ENCODE measurements at regions not wholly inside any gene's neighbourhood (a gene's known extent, or its start where the extent isn't known, plus 50 kb on each side); places are given as distances from the start of the nearest gene placed in this dataset.

DNA sequence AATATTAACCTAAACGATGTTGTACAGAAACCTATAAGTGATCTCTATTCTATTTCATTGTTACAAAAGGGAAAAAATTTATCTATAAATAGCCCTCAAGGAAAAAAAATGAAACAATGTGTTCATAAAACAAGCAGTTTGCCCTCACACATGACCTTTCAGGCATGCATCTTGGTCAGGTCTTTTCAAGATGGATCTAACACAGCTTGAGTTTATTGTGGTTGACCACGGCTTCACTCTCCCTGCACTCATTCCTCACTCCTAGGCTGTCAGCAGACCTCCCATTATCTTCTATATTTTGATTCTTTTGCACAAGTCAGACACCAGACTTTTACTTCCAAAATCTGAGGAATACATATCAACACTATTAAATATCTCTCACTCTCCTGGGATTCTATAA lies 544.3 kb downstream of the KCNT2 start:
- H3K27ac ChIP-seq, result no peak overlapping the region
- H3K4me1 ChIP-seq, result no peaks in the 10 kb centered on the region
- no peak overlapping the region for H3K4me3 ChIP-seq
- H3K36me3 ChIP-seq, result no peaks in the 10 kb centered on the region
- no peak for DNase-seq
- H3K9me3 ChIP-seq, result no peaks in the 10 kb centered on the region
- no peak for TF ChIP-seq POLR2A (IDR thresholded peaks at IDR 0.05)
- TF ChIP-seq, protein P1, sequence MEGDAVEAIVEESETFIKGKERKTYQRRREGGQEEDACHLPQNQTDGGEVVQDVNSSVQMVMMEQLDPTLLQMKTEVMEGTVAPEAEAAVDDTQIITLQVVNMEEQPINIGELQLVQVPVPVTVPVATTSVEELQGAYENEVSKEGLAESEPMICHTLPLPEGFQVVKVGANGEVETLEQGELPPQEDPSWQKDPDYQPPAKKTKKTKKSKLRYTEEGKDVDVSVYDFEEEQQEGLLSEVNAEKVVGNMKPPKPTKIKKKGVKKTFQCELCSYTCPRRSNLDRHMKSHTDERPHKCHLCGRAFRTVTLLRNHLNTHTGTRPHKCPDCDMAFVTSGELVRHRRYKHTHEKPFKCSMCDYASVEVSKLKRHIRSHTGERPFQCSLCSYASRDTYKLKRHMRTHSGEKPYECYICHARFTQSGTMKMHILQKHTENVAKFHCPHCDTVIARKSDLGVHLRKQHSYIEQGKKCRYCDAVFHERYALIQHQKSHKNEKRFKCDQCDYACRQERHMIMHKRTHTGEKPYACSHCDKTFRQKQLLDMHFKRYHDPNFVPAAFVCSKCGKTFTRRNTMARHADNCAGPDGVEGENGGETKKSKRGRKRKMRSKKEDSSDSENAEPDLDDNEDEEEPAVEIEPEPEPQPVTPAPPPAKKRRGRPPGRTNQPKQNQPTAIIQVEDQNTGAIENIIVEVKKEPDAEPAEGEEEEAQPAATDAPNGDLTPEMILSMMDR (IDR thresholded peaks at IDR 0.05), result no peak
- H3K27me3 ChIP-seq, result no peaks in the 10 kb centered on the region

DNA sequence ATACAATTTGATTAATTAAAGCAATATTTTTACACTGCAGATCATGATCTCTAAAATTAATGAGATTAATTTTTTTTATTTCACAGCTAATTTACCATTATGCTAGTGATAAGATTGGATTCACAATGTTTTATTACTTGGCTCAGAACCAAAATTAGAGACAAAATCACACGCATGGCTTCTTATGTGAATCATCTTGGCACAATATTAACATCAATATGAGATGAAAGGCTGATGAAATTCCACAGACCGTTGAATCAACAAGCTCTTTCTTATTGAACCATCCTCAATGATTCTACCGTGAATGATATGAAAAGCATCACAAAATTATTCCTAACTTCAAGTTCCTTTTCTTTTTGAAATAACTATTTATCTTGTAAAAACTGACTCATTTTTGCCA lies 544.9 kb downstream of the KCNT2 start:
- H3K27ac ChIP-seq, result no peak overlapping the region
- DNase-seq, result no peak
- H3K9me3 ChIP-seq, result no peaks in the 10 kb centered on the region
- no peak overlapping the region for H3K4me3 ChIP-seq
- TF ChIP-seq, protein P1 (IDR thresholded peaks at IDR 0.05), result no peak
- no peak for TF ChIP-seq POLR2A (IDR thresholded peaks at IDR 0.05)
- no peaks in the 10 kb centered on the region for H3K27me3 ChIP-seq
- no peaks in the 10 kb centered on the region for H3K36me3 ChIP-seq
- H3K4me1 ChIP-seq, result no peaks in the 10 kb centered on the region

DNA sequence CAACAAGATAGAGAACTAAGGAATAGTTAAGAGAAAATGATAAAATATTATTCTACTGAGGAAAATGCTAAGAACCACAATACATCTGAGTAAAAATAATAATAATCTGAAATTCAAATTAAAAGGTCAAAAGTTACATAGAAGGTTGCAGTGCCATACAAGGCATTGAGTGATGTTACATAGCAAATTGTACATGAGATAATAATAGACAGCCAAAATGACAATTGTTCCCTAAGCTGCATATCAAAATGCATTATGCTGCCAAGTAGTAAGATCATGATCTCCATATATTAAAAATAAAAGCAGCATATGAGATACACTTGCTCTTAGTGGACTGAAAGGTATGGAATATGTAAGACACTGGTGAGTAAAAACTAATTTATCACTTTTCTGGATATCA lies 547.7 kb downstream of the KCNT2 start:
- no peak overlapping the region for H3K27ac ChIP-seq
- no peaks in the 10 kb centered on the region for H3K36me3 ChIP-seq
- H3K9me3 ChIP-seq, result no peaks in the 10 kb centered on the region
- H3K4me1 ChIP-seq, result no peaks in the 10 kb centered on the region
- DNase-seq, result no peak
- no peak for TF ChIP-seq POLR2A (IDR thresholded peaks at IDR 0.05)
- TF ChIP-seq, protein P1 (IDR thresholded peaks at IDR 0.05), result no peak
- no peak overlapping the region for H3K4me3 ChIP-seq
- H3K27me3 ChIP-seq, result no peaks in the 10 kb centered on the region

DNA sequence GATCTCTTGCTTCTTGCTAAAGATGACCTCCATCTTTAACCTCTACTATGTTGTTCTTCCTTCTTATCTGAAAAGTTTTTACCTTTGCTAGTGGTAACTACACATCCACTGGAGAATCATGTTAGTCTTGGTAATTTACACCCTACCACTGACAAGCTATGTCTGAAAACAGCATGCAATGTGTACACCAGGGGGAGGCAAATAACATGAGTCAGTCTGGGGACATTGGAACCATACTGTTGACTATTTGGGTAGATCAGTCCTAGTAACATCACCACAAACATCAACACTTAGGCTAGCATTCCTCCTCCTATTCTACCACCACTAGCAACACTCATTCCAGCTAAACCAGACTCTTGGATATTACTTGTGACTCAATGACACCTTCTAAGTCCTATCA lies 549.0 kb downstream of the KCNT2 start:
- Histone ChIP-seq H3K9me3 (no peaks in the 10 kb centered on the region), H3K36me3 (no peaks in the 10 kb centered on the region), H3K4me1 (no peaks in the 10 kb centered on the region), H3K4me3 (no peak overlapping the region), H3K27ac (no peak overlapping the region), H3K27me3 (no peaks in the 10 kb centered on the region)
- no peak for DNase-seq
- TF ChIP-seq, protein P1 (IDR thresholded peaks at IDR 0.05), result no peak
- TF ChIP-seq POLR2A (IDR thresholded peaks at IDR 0.05), result no peak

DNA sequence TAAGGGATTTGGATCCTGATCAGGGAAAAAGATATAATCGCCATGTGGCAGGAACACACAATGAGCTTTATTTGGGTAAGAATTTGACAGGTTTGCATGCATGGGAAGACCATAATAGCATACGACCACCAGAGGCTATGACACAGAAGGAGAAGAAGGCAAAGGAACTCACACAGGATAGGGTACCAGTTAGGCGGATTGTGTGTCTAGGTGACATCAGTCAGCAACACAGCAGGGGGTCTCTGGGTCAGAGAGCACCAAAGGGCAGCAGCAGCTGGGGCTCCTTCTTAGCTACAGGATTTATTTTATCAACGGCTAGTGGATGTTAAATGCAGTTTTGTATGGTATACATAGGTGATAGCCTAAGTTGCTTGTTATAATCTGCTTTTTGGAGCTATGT lies 551.3 kb downstream of the KCNT2 start:
- H3K4me3 ChIP-seq, result no peak overlapping the region
- H3K9me3 ChIP-seq, result no peaks in the 10 kb centered on the region
- no peak for DNase-seq
- no peaks in the 10 kb centered on the region for H3K27me3 ChIP-seq
- H3K4me1 ChIP-seq, result no peaks in the 10 kb centered on the region
- no peak for TF ChIP-seq POLR2A (IDR thresholded peaks at IDR 0.05)
- TF ChIP-seq, protein P1 (IDR thresholded peaks at IDR 0.05), result no peak
- H3K36me3 ChIP-seq, result no peaks in the 10 kb centered on the region
- H3K27ac ChIP-seq, result no peak overlapping the region

DNA sequence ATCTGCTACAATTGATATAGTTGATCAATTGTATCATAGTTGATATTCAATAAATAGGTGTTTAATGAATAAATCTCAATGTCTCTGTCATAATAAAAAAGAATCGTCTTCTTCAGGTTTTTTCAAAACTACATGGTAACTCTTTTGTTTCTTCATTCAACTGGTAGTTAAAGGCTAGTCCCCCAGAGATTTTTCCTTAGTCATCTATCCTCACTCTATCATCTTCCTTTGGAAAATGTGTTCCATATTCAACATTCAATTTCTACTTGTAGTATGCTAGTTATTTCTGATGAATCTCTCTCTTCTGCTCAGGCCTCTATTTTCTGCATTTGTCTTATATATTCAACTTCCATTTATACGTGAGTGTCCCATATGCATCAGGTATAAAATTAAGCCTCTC lies 558.8 kb downstream of the KCNT2 start:
- H3K4me1 ChIP-seq, result no peaks in the 10 kb centered on the region

More for the DNA sequence above, 558.8 kb downstream of the KCNT2 start:
- H3K9me3 ChIP-seq, result no peaks in the 10 kb centered on the region
- TF ChIP-seq POLR2A (IDR thresholded peaks at IDR 0.05), result no peak
- TF ChIP-seq, protein P1 (IDR thresholded peaks at IDR 0.05), result no peak
- no peak for DNase-seq
- H3K27ac ChIP-seq, result no peak overlapping the region
- H3K27me3 ChIP-seq, result no peaks in the 10 kb centered on the region
- H3K4me3 ChIP-seq, result no peak overlapping the region
- H3K36me3 ChIP-seq, result no peaks in the 10 kb centered on the region
